Panc1 (cell line): ENCODE measurements at regions not wholly inside any gene's neighbourhood (a gene's known extent, or its start where the extent isn't known, plus 50 kb on each side); places are given as distances from the start of the nearest gene placed in this dataset.
"Not testable (repeated sequence)": the region's sequence is repeated elsewhere in the genome, so short reads cannot be mapped to it uniquely, and the experiment has no call there.

Source experiments
- ATAC-seq: fragments of 200-7000 bp; cut with Tn5 transposase; 2 replicates; pipeline ENCODE4 v1.9.1; 2020; ENCODE audit warnings: mild to moderate bottlenecking, moderate library complexity
- BruUV-seq: library from RNA; stranded (reverse); fragments of 400-500 nt; replicated peaks from 2 replicates; lab custom pipeline; 2021; lab: Mats Ljungman, UMichigan
- CTCF ChIA-PET: fragments of 300-600 bp; sonication (Branson Sonifier 250); formaldehyde crosslinking; loops from one replicate; lab custom pipeline; 2022; ENCODE audit warnings: antibody characterized with exemption; lab: Charles Lee
- POLR2A ChIA-PET: fragments of 300-600 bp; sonication (Branson Sonifier 250); formaldehyde crosslinking; loops from one replicate; lab custom pipeline; 2022; ENCODE audit warnings: antibody characterized with exemption; lab: Charles Lee
- DNase-seq: peaks from one replicate; pipeline ENCODE4 v3.0.0-alpha.2; 2010; ENCODE audit warnings: low read depth, low spot score
- H3K27ac ChIP-seq: 2 replicates; pipeline ENCODE4 v1.5.1; 2011; ENCODE audit warnings: mild to moderate bottlenecking, low read length, inconsistent platforms
- H3K27me3 ChIP-seq: fragments of 200-500 bp; sonication (Bioruptor generic); 2 replicates; pipeline ENCODE4 v1.6.0; 2014; ENCODE audit warnings: low read length, inconsistent platforms; ENCODE audit not compliant: control insufficient read depth, insufficient read depth
- H3K36me3 ChIP-seq: fragments of 200-500 bp; sonication (Bioruptor generic); 2 replicates; pipeline ENCODE4 v1.5.1; 2014; ENCODE audit warnings: inconsistent platforms, mild to moderate bottlenecking, low read length, moderate library complexity; ENCODE audit not compliant: control insufficient read depth, insufficient read depth
- H3K4me1 ChIP-seq: 2 replicates; pipeline ENCODE4 v1.5.1; 2011; ENCODE audit warnings: inconsistent platforms, mild to moderate bottlenecking, low read length, moderate library complexity; ENCODE audit not compliant: control insufficient read depth, insufficient read depth
- H3K4me3 ChIP-seq, 2 experiments: 2 replicates each; pipeline ENCODE4 v1.5.1; 2011 to 2012; ENCODE audit warnings: low read depth in 2 of 2, low read length in 2 of 2, mild to moderate bottlenecking in 2 of 2, inconsistent platforms in 1 of 2, moderate library complexity in 1 of 2
- H3K9me3 ChIP-seq: fragments of 200-500 bp; sonication (Bioruptor generic); 2 replicates; pipeline ENCODE4 v1.5.1; 2014; ENCODE audit warnings: low read depth, mild to moderate bottlenecking, inconsistent platforms, low read length, moderate library complexity; ENCODE audit not compliant: control insufficient read depth, insufficient read depth
- POLR2AphosphoS5 ChIP-seq: IDR thresholded peaks from 2 replicates; pipeline ENCODE4 v1.6.1; 2012; ENCODE audit warnings: mild to moderate bottlenecking, low read depth, low read length, moderate library complexity
- REST ChIP-seq, 2 experiments: IDR thresholded peaks; 2 replicates each; pipeline ENCODE4 v1.6.1; 2011 to 2012; ENCODE audit warnings: low read depth in 2 of 2, control low read depth in 1 of 2, low read length in 1 of 2, mild to moderate bottlenecking in 1 of 2, moderate library complexity in 1 of 2; ENCODE audit not compliant: insufficient read depth in 1 of 2
- SIN3A ChIP-seq: IDR thresholded peaks from 2 replicates; pipeline ENCODE4 v1.6.1; 2012; ENCODE audit warnings: low read depth, mild to moderate bottlenecking, low read length, moderate library complexity, borderline replicate concordance; ENCODE audit not compliant: insufficient read depth
- TCF7L2 ChIP-seq: IDR thresholded peaks from 2 replicates; pipeline ENCODE4 v1.6.1; 2011; ENCODE audit warnings: mild to moderate bottlenecking, low read depth, low read length, inconsistent platforms
- in situ Hi-C: cut with HindIII; loops from 2 replicates; pipeline ENCODE4 v1.10.0; 2016; ENCODE audit warnings: low sequenced_read_pairs, low pct_unique_long_range_greater_than_20kb
- intact Hi-C: fragments of 100-400 bp; cut with micrococcal nuclease; formaldehyde crosslinking; loops from one replicate; pipeline ENCODE4 v1.10.0; 2022; ENCODE audit not compliant: unreplicated experiment
- TF ChIP-seq, protein P1 (sequence below): fragments of 450-650 bp; IDR thresholded peaks from 2 replicates; pipeline ENCODE4 v1.5.1; 2017; ENCODE audit warnings: mild to moderate bottlenecking

DNA sequence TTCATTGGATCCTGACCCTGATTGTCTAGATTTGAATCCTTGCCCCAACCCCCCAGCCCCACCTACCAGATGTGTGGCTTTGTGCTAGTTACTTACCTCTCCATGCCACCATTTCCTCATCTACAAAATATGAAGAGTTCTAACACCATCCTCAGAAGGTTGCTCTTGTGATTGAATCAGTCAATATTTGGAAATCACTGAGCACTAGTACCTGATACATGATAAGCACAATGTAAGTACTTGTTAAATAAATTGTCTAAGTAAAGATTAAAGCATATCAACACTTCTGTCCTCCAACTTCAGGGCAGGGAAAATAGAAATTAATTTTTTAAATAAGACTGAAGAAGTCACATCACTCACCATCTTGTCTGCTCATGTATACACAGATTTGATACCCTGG is 249.6 kb upstream of the KLF3 start:
- H3K9me3 ChIP-seq, result no peaks in the 10 kb centered on the region
- in situ Hi-C loops (no loop called here), intact Hi-C loops (no loop called here)
- BruUV-seq, result no TSS peak
- ChIA-PET CTCF (no interaction called here), POLR2A (no interaction called here)
- no peaks in the 10 kb centered on the region for H3K36me3 ChIP-seq
- no peaks in the 10 kb centered on the region for H3K27me3 ChIP-seq
- no peak for ATAC-seq
- DNase-seq, result no peak
- TF ChIP-seq SIN3A (no peak), POLR2AphosphoS5 (no peak), REST (IDR thresholded peaks at IDR 0.05; ENCODE audit: insufficient read depth in 1 of 2, low read depth in 2 of 2, low read length in 1 of 2) (no peak), TCF7L2 (no peak)
- TF ChIP-seq, protein P1, sequence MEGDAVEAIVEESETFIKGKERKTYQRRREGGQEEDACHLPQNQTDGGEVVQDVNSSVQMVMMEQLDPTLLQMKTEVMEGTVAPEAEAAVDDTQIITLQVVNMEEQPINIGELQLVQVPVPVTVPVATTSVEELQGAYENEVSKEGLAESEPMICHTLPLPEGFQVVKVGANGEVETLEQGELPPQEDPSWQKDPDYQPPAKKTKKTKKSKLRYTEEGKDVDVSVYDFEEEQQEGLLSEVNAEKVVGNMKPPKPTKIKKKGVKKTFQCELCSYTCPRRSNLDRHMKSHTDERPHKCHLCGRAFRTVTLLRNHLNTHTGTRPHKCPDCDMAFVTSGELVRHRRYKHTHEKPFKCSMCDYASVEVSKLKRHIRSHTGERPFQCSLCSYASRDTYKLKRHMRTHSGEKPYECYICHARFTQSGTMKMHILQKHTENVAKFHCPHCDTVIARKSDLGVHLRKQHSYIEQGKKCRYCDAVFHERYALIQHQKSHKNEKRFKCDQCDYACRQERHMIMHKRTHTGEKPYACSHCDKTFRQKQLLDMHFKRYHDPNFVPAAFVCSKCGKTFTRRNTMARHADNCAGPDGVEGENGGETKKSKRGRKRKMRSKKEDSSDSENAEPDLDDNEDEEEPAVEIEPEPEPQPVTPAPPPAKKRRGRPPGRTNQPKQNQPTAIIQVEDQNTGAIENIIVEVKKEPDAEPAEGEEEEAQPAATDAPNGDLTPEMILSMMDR, result no peak
- no peak overlapping the region for H3K4me3 ChIP-seq
- H3K4me1 ChIP-seq, result no peaks in the 10 kb centered on the region
- no peak overlapping the region for H3K27ac ChIP-seq

DNA sequence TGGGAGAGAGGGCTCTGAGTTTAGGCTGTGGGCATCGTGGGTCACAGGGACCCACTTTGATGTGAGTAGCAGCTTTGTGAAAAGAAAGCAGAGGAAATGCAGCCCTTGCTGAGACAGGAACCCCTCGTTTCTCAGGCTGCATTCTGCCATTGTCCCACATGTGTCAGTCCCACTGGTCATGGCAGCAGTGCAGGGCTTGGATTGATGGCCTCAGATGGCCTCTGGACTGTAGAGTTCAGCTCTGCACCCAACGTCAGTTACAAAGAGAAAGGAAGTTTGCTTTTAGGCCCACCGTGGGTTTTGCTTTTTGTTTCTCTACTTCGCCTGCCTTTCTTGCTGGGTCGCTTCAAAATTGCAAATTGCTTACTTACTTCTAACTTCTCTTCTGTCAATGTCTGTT is 248.3 kb upstream of the KLF3 start:
- H3K4me3 ChIP-seq, result no peak overlapping the region
- ChIA-PET POLR2A (no interaction called here), CTCF (no interaction called here)
- intact Hi-C loops (no loop called here), in situ Hi-C loops (no loop called here)
- ATAC-seq (no peak), DNase-seq (no peak)
- no TSS peak for BruUV-seq
- no peaks in the 10 kb centered on the region for H3K27me3 ChIP-seq
- TF ChIP-seq TCF7L2, result no peak
- no peak overlapping the region for H3K27ac ChIP-seq
- H3K9me3 ChIP-seq, result no peaks in the 10 kb centered on the region
- no peaks in the 10 kb centered on the region for H3K36me3 ChIP-seq
- no peaks in the 10 kb centered on the region for H3K4me1 ChIP-seq

DNA sequence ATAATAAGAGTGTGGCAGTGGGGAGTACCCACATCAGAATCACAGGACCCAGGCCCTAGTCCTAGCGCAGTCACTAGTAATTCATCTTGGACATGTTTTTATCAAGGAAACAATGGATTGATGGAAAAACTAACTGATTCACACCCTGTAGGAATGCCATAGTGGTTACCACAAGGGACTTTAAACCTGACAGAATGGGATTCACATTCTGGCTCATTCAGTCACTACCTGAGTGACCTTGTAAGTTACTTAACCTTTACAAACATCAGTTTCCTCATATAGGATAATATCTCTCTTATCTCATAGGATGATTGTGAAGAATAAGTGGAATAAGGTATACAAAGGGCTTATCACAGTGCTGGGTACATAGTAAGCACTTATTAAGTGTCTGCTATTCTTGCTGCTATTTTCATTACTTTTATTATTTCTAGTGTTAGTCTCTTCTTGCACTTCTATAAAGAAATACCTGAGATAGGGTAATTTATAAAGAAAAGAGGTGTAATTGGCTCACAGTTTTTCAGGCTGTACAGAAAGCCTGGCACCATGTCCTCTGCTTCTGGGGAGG is 247.5 kb upstream of the KLF3 start:
- POLR2A ChIA-PET, result no interaction called here
- TF ChIP-seq TCF7L2 (no peak), SIN3A (no peak), POLR2AphosphoS5 (no peak)
- TF ChIP-seq, protein P1, result no peak
- CTCF ChIA-PET, result no interaction called here

GRCh38 chr4:38420254-38420653 is 243.7 kb upstream of the KLF3 start:
- BruUV-seq, ATAC-seq, H3K36me3 ChIP-seq, H3K4me3 ChIP-seq, DNase-seq, CTCF ChIA-PET, intact Hi-C loops, H3K4me1 ChIP-seq, H3K27me3 ChIP-seq, POLR2A ChIA-PET, in situ Hi-C loops, H3K9me3 ChIP-seq, H3K27ac ChIP-seq: not testable (repeated sequence)

More for the DNA sequence above, 247.5 kb upstream of the KLF3 start:
- Histone ChIP-seq H3K9me3 (no peaks in the 10 kb centered on the region), H3K4me3 (no peak overlapping the region), H3K27me3 (no peaks in the 10 kb centered on the region), H3K4me1 (no peaks in the 10 kb centered on the region), H3K27ac (no peak overlapping the region), H3K36me3 (no peaks in the 10 kb centered on the region)
- no TSS peak for BruUV-seq
- DNase-seq (no peak), ATAC-seq (no peak)
- in situ Hi-C loops, result no loop called here
- intact Hi-C loops, result no loop called here
